Adrenal gland (tissue), 9 donors: ENCODE measurements at regions not wholly inside any gene's neighbourhood (a gene's known extent, or its start where the extent isn't known, plus 50 kb on each side); places are given as distances from the start of the nearest gene placed in this dataset.

Experiments
- DNase-seq, 7 donors: peaks; one replicate each; pipeline ENCODE4 v3.0.0-alpha.2; 2019 to 2020
- H3K27ac ChIP-seq, 5 donors: fragments of 200-600 bp; sonication (generic) in 4 of 5; 1 replicate in 3 of 5; 2 replicates in 2 of 5; pipeline versions ENCODE4 v1.5.1 to v1.8.0; 2016 to 2020; ENCODE audit warnings: mild to moderate bottlenecking in 1 of 5
- H3K27me3 ChIP-seq: fragments of 200-600 bp; 2 replicates; pipeline ENCODE4 v1.8.0; 2021
- H3K36me3 ChIP-seq, 2 donors: fragments of 200-600 bp; replicated peaks in 1 of 2; 1 replicate in 1 of 2; 2 replicates in 1 of 2; pipeline versions ENCODE4 v1.5.1 to v1.8.0; 2018 to 2022
- H3K4me1 ChIP-seq, 2 donors: fragments of 200-600 bp; replicated peaks in 1 of 2; 1 replicate in 1 of 2; 2 replicates in 1 of 2; pipeline versions ENCODE4 v1.5.1 to v1.8.0; 2018 to 2021
- H3K4me3 ChIP-seq, 4 donors: fragments of 200-600 bp; sonication (generic) in 3 of 4; one replicate each; pipeline ENCODE4 v1.5.1; 2016 to 2018
- H3K9me3 ChIP-seq, 3 donors: fragments of 200-600 bp; sonication (generic) in 1 of 3; replicated peaks in 1 of 3; 1 replicate in 2 of 3; 2 replicates in 1 of 3; pipeline versions ENCODE4 v1.5.1 to v1.8.0; 2016 to 2021
- POLR2A ChIP-seq, 2 donors: fragments of 450-650 bp; IDR thresholded peaks; one replicate each; pipeline ENCODE4 v1.6.1; 2017; ENCODE audit warnings: antibody characterized with exemption in 2 of 2, mild to moderate bottlenecking in 2 of 2, moderate library complexity in 1 of 2
- WGBS, 4 donors: extraction: QIAGEN DNeasy Blood & Tissue Kit in 2 of 4; methylation state at CpG; one replicate each; pipeline versions ENCODE4 v1.1.5 to v1.1.7; 2013 to 2017; 5-methylcytosine and 5-hydroxymethylcytosine counted together
- intact Hi-C, 2 donors: fragments of 100-400 bp; cut with DNase I; formaldehyde crosslinking; loops; one replicate each; pipeline versions ENCODE4 v1.14.1 to v1.15.0; 2022 to 2023
- TF ChIP-seq, protein P1 (sequence below), 6 experiments: fragments of 450-650 bp in 4 of 6; fragments of 200-600 bp in 2 of 6; sonication (generic) in 1 of 6; IDR thresholded peaks; 1 replicate in 5 of 6; 2 replicates in 1 of 6; pipeline versions ENCODE4 v1.5.1 to v1.8.0; 2016 to 2021; ENCODE audit warnings: antibody characterized with exemption in 6 of 6, mild to moderate bottlenecking in 2 of 6, moderate library complexity in 1 of 6
- donor health status: healthy with polysubstance abuse.
- donor health status: Bipolar disorder and iron deficiency.
- donor health status: DM: yes; HTN: yes; CAD: no.
- donor health status: DM: no; HTN: no; CAD: no.
- donor health status: DM: no; HTN: no; CAD: no.

DNA sequence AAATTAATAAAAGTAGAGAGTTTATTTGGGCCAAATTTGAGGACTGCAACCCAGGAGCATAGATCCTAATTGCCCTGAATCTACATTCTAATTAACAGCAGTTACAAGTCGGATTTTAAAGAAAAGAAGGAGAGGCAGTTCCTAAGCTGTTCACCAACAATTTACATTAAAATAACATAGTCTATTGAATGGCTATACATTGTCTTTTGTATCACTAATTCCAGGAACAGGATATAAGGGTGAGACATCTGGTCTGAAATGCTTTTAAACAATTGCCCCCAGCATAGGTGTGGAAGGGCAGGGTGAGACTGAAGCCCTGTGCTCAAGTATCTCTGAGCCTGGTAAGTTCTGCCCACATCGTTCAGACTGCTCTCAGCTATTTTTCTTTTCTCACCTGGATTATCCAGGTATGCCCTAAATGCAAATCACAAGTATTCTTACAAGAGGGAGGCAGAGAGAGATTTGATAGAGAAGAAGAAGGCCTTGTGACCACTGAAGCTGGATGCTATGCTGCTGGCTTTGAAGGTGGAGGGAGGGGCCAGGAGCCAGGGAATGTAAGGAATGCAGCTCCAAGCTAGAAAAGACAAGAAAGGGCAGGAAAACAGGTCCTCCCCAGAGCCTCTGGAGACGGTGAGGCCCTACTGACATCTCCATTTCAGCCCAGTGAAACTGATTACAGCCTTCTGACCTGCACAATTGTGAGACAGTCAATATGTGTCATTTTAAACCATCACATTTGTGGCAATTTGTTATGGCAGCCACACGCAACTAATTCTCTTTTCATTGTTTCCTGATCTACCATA, 189.4 kb upstream of the ARL4C start:
- intact Hi-C loops: no loop called here
- WGBS, 4 donors: 63 to 76% (median 70%) methylated on average over 4 of the region's 4 CpGs
- Histone ChIP-seq H3K27me3 (no peaks in the 10 kb centered on the region), H3K27ac (no peak overlapping the region), H3K9me3 (peaks cover 0 to 7% (median 0%) of the 10 kb centered on the region in 3 donors), H3K36me3 (no peaks in the 10 kb centered on the region), H3K4me3 (no peak overlapping the region), H3K4me1 (peaks cover 8 to 12% of the 10 kb centered on the region in 2 donors)
- no peak for DNase-seq
- TF ChIP-seq, protein P1, sequence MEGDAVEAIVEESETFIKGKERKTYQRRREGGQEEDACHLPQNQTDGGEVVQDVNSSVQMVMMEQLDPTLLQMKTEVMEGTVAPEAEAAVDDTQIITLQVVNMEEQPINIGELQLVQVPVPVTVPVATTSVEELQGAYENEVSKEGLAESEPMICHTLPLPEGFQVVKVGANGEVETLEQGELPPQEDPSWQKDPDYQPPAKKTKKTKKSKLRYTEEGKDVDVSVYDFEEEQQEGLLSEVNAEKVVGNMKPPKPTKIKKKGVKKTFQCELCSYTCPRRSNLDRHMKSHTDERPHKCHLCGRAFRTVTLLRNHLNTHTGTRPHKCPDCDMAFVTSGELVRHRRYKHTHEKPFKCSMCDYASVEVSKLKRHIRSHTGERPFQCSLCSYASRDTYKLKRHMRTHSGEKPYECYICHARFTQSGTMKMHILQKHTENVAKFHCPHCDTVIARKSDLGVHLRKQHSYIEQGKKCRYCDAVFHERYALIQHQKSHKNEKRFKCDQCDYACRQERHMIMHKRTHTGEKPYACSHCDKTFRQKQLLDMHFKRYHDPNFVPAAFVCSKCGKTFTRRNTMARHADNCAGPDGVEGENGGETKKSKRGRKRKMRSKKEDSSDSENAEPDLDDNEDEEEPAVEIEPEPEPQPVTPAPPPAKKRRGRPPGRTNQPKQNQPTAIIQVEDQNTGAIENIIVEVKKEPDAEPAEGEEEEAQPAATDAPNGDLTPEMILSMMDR (IDR thresholded peaks at IDR 0.05): no peak
- no peak for TF ChIP-seq POLR2A (IDR thresholded peaks at IDR 0.05)

DNA sequence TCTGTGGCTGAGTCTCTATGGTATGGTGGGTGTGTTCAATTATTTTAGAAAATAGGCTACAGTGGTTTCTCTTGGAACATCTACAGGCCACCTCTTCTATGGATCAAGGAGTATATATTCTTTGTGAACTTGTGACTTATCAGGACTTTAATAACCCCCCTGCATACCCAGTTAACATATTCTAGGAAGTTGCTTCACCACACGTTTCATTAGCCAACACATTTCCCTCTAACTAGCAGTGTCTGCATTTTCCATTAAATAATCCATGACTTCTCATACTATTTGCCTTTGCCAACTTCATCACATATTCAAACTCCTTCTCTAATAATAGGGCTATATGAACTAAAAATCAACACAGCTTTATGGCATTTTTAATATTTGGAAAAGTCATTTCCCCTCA, 187.6 kb upstream of the ARL4C start:
- TF ChIP-seq, protein P1 (IDR thresholded peaks at IDR 0.05): no peak
- TF ChIP-seq POLR2A (IDR thresholded peaks at IDR 0.05): no peak
- 66 to 87% (median 73%) methylated on average over 1 of the region's 1 CpG for WGBS, 4 donors
- Histone ChIP-seq H3K36me3 (no peaks in the 10 kb centered on the region), H3K9me3 (peaks cover 0 to 7% (median 0%) of the 10 kb centered on the region in 3 donors), H3K27ac (no peak overlapping the region), H3K4me3 (no peak overlapping the region), H3K27me3 (no peaks in the 10 kb centered on the region), H3K4me1 (peaks cover 6 to 12% of the 10 kb centered on the region in 2 donors)
- DNase-seq: no peak
- intact Hi-C loops: no loop called here

DNA sequence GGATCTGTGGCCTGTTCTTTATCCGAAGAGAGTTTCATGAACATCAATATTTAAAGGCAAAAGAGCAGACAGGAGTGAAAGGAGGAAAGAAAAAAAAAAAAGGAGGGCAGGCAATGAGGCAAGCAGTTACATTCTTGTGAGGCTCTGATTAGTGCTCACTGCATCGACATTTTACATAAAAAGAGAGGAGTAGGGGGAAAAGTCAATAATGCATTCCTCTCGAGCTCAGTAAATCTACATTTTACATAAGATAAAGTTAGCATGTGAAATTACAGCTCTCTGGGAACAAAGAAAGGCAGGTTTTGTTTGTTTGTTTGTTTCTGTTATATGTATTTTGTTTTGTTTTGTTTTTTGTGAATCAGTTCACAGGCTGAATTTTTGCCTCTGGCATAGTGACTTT, 187.1 kb upstream of the ARL4C start:
- intact Hi-C loops: no loop called here
- 84 to 88% (median 85%) methylated on average over 3 of the region's 3 CpGs for WGBS, 4 donors

DNA sequence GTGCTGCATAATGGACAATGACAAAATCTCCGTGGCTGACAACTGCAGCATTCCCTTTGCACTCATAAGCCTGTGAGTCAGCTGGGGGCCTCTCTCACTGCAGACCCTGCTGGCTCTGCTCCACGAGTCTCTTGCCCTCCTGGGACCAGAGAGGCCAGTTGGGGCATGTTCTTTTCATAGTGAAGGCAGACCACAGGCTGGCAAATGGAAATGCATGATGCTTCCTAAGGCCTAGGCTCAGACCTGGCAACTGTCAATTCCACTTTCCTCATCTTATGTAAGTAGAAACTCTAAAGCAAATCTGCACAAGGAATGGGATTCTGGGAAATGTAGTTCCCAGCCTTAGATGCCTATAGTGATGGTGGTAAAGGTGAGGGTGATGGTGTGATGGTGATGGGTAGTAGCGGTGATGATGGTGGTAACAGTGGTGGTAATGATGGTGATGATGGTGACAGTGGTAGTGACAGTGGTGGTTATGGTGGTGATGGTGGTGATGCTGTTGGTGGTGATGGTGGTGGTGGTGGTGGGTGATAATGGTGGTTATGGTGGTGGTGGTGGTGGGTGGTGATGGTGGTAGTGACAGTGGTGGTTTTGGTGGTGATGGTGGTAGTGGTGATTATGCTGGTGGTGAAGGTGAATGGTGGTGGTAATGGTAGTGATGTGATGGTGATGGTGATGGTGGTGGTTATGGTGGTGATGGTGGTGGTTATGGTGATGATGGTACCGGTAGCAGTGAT, 185.8 kb upstream of the ARL4C start:
- intact Hi-C loops: no loop called here
- no peak for TF ChIP-seq POLR2A (IDR thresholded peaks at IDR 0.05)
- TF ChIP-seq, protein P1 (IDR thresholded peaks at IDR 0.05): no peak
- DNase-seq: no peak

More for the DNA sequence above, 187.1 kb upstream of the ARL4C start:
- no peaks in the 10 kb centered on the region for H3K27me3 ChIP-seq
- H3K27ac ChIP-seq: no peak overlapping the region
- no peak overlapping the region for H3K4me3 ChIP-seq
- no peak for DNase-seq
- peaks cover 6 to 15% of the 10 kb centered on the region in 2 donors for H3K4me1 ChIP-seq
- TF ChIP-seq, protein P1 (IDR thresholded peaks at IDR 0.05): no peak
- TF ChIP-seq POLR2A (IDR thresholded peaks at IDR 0.05): no peak
- no peaks in the 10 kb centered on the region for H3K36me3 ChIP-seq
- H3K9me3 ChIP-seq: peaks cover 0 to 7% (median 0%) of the 10 kb centered on the region in 3 donors

More for the DNA sequence above, 185.8 kb upstream of the ARL4C start:
- no peak overlapping the region for H3K27ac ChIP-seq
- 74 to 95% (median 83%) methylated on average over 4 of the region's 4 CpGs for WGBS, 4 donors
- peaks cover 6 to 15% of the 10 kb centered on the region in 2 donors for H3K4me1 ChIP-seq
- no peaks in the 10 kb centered on the region for H3K36me3 ChIP-seq
- H3K27me3 ChIP-seq: no peaks in the 10 kb centered on the region
- no peak overlapping the region for H3K4me3 ChIP-seq
- peaks cover 0 to 7% (median 0%) of the 10 kb centered on the region in 3 donors for H3K9me3 ChIP-seq
